Breast epithelium (tissue), 3 donors: ENCODE measurements at regions not wholly inside any gene's neighbourhood (a gene's known extent, or its start where the extent isn't known, plus 50 kb on each side); places are given as distances from the start of the nearest gene placed in this dataset.

Experiments
- POLR2A ChIP-seq: fragments of 450-650 bp; IDR thresholded peaks from one replicate; pipeline ENCODE4 v1.6.1; 2016; ENCODE audit warnings: antibody characterized with exemption, mild to moderate bottlenecking, moderate library complexity
- POLR2AphosphoS5 ChIP-seq, 3 donors: sonication (generic); formaldehyde crosslinking; IDR thresholded peaks; one replicate each; pipeline ENCODE4 v1.6.1; 2017; ENCODE audit warnings: antibody characterized with exemption in 3 of 3
- TF ChIP-seq, protein P1 (sequence below), 3 donors: fragments of 450-650 bp; IDR thresholded peaks; one replicate each; pipeline ENCODE4 v1.5.1; 2016 to 2017; ENCODE audit warnings: antibody characterized with exemption in 3 of 3, mild to moderate bottlenecking in 3 of 3, moderate library complexity in 3 of 3

DNA sequence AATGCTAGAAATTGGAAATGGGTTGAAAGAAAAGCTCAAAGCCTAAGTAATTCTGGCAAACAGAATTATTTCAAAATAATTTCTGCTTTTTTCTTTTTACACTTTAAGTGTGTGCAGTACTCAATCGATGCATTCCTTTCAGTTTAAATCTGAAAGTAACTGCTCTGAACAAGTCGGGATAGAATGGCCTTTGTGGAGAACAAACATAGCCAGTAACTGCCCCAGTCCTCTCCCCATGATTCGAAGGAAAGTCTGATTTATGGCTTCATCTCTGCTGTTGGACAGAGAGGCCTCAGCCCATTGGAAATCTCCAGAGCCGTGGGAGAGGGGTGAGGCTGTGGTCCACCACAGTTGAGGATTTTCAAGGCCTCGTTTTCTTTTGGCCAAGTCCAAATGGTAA lies 174.0 kb upstream of the TLL1 start:
- TF ChIP-seq, protein P1, sequence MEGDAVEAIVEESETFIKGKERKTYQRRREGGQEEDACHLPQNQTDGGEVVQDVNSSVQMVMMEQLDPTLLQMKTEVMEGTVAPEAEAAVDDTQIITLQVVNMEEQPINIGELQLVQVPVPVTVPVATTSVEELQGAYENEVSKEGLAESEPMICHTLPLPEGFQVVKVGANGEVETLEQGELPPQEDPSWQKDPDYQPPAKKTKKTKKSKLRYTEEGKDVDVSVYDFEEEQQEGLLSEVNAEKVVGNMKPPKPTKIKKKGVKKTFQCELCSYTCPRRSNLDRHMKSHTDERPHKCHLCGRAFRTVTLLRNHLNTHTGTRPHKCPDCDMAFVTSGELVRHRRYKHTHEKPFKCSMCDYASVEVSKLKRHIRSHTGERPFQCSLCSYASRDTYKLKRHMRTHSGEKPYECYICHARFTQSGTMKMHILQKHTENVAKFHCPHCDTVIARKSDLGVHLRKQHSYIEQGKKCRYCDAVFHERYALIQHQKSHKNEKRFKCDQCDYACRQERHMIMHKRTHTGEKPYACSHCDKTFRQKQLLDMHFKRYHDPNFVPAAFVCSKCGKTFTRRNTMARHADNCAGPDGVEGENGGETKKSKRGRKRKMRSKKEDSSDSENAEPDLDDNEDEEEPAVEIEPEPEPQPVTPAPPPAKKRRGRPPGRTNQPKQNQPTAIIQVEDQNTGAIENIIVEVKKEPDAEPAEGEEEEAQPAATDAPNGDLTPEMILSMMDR (IDR thresholded peaks at IDR 0.05) = no peak
- TF ChIP-seq POLR2A (no peak), POLR2AphosphoS5 (IDR thresholded peaks at IDR 0.05) (no peak)
